K562 (cell line): ENCODE measurements at regions not wholly inside any gene's neighbourhood (a gene's known extent, or its start where the extent isn't known, plus 50 kb on each side); places are given as distances from the start of the nearest gene placed in this dataset.

Experiments used
- ATAC-seq: fragments of 200-7000 bp; cut with Tn5 transposase; 3 replicates; pipeline ENCODE4 v1.9.1; 2020; ENCODE audit warnings: moderate library complexity
- BruUV-seq: library from RNA; stranded (reverse); fragments of 400-500 nt; replicated peaks from 2 replicates; lab custom pipeline; 2021; lab: Mats Ljungman, UMichigan
- CTCF ChIA-PET: fragments of 300-600 bp; formaldehyde crosslinking; extraction: SDS; loops from one replicate; lab custom pipeline; 2021; ENCODE audit warnings: low intra/inter-chr PET ratio; lab: Yijun Ruan, JAX
- POLR2A ChIA-PET: fragments of 300-600, 350-650 bp; sonication (Branson Sonifier 250); formaldehyde crosslinking; extraction: SDS; loops from one replicate; lab custom pipeline; 2021; ENCODE audit warnings: antibody characterized with exemption, inconsistent platforms; lab: Yijun Ruan, JAX
- DNase-seq, 4 experiments: peaks; one replicate each; pipeline versions ENCODE4 v3.0.0 to v3.0.0-alpha.2; 2011 to 2018; ENCODE audit warnings: low spot score in 3 of 4, mixed read lengths in 3 of 4; ENCODE audit errors: extremely low read depth in 1 of 4
- FAIRE-seq: peaks from 2 replicates; lab custom pipeline; 2011; peaks lifted over from hg19 to GRCh38; lab: Jason Lieb, UNC
- H2AFZ ChIP-seq: 2 replicates; pipeline ENCODE4 v1.6.0; 2011; ENCODE audit warnings: low read depth, low read length, control low read depth, inconsistent platforms
- H3K27ac ChIP-seq: fragments of 200-600 bp; 3 replicates; pipeline ENCODE4 v1.8.0; 2011; ENCODE audit warnings: low read depth, mild to moderate bottlenecking, control low read depth, inconsistent platforms, low read length, moderate library complexity, mixed read lengths; ENCODE audit errors: extremely low read depth
- H3K27me3 ChIP-seq, 2 experiments: fragments of 300-600 bp in 1 of 2; 2 replicates in 1 of 2; 3 replicates in 1 of 2; pipeline versions ENCODE4 v1.6.0 to v1.8.0; 2011; ENCODE audit warnings: inconsistent platforms in 2 of 2, low read length in 2 of 2, mild to moderate bottlenecking in 1 of 2, mixed read lengths in 1 of 2, moderate library complexity in 1 of 2; ENCODE audit not compliant: control insufficient read depth in 2 of 2, insufficient read depth in 2 of 2
- H3K36me3 ChIP-seq: fragments of 300-600 bp; 3 replicates; pipeline ENCODE4 v1.8.0; 2011; ENCODE audit warnings: mild to moderate bottlenecking, low read length, inconsistent platforms; ENCODE audit not compliant: control insufficient read depth, insufficient read depth
- H3K4me1 ChIP-seq, 2 experiments: fragments of 200-600 bp in 1 of 2; replicated peaks in 1 of 2; 2 replicates in 1 of 2; 3 replicates in 1 of 2; pipeline versions ENCODE4 v1.5.1 to v1.8.0; 2011; ENCODE audit warnings: inconsistent platforms in 2 of 2, low read length in 2 of 2, mild to moderate bottlenecking in 1 of 2, mixed read lengths in 1 of 2, moderate library complexity in 1 of 2; ENCODE audit not compliant: control insufficient read depth in 2 of 2, insufficient read depth in 2 of 2
- H3K4me2 ChIP-seq: 2 replicates; pipeline ENCODE4 v1.6.1; 2011; ENCODE audit warnings: low read length, control low read depth, inconsistent platforms, mixed read lengths; ENCODE audit not compliant: insufficient read depth
- H3K4me3 ChIP-seq: fragments of 200-600 bp; sonication (generic), shearing (Covaris generic); 2 replicates; pipeline ENCODE4 v1.5.1; 2016; ENCODE audit warnings: control low read depth, inconsistent platforms
- H3K79me2 ChIP-seq: fragments of 200-600 bp; 3 replicates; pipeline ENCODE4 v1.8.0; 2011; ENCODE audit warnings: low read length, inconsistent platforms; ENCODE audit not compliant: control insufficient read depth, insufficient read depth
- H3K9ac ChIP-seq, 2 experiments: 2 replicates each; pipeline versions ENCODE4 v1.6.0 to v1.6.1; 2011; ENCODE audit warnings: low read depth in 2 of 2, low read length in 2 of 2, control low read depth in 1 of 2, inconsistent platforms in 1 of 2, mild to moderate bottlenecking in 1 of 2, mixed read lengths in 1 of 2; ENCODE audit not compliant: insufficient read depth in 1 of 2
- H3K9me1 ChIP-seq: one replicate; pipeline ENCODE4 v1.6.0; 2011; ENCODE audit warnings: inconsistent platforms, mild to moderate bottlenecking, low read length, moderate library complexity; ENCODE audit not compliant: control insufficient read depth, insufficient read depth
- H3K9me3 ChIP-seq: replicated peaks from 2 replicates; pipeline ENCODE4 v1.5.1; 2011; ENCODE audit warnings: low read depth, low read length, inconsistent platforms; ENCODE audit not compliant: control insufficient read depth, insufficient read depth
- H4K20me1 ChIP-seq: replicated peaks from 2 replicates; pipeline ENCODE4 v1.6.1; 2011; ENCODE audit warnings: low read length, inconsistent platforms, mixed read lengths; ENCODE audit not compliant: control insufficient read depth, insufficient read depth
- MEIS2 ChIP-seq: fragments of 450-650 bp; IDR thresholded peaks from 2 replicates; pipeline ENCODE4 v1.6.1; 2014; ENCODE audit warnings: mild to moderate bottlenecking; ENCODE audit not compliant: partially characterized antibody
- NRF1 ChIP-seq, 2 experiments: fragments of 450-650 bp; IDR thresholded peaks in 1 of 2; conservative IDR thresholded peaks in 1 of 2; 2 replicates each; pipeline ENCODE4 v1.6.1; 2014; ENCODE audit warnings: mild to moderate bottlenecking in 2 of 2
- PKNOX1 ChIP-seq: fragments of 450-650 bp; IDR thresholded peaks from 2 replicates; pipeline ENCODE4 v1.6.1; 2016
- WGBS: fragments of 100-300 bp; shearing (Covaris generic); methylation state at CpG from one replicate; pipeline ENCODE4 v1.1.6; 2016; ENCODE audit warnings: low coverage, mixed read lengths; ENCODE audit not compliant: insufficient coverage; ENCODE audit errors: missing lambda C conversion rate; 5-methylcytosine and 5-hydroxymethylcytosine counted together
- in situ Hi-C: fragments of 300-500 bp; cut with MboI; formaldehyde crosslinking; loops from 4 replicates; pipeline ENCODE4 v1.15.0; 2018; ENCODE audit warnings: inconsistent platforms, mixed read lengths
- intact Hi-C: fragments of 100-400 bp; cut with micrococcal nuclease; formaldehyde crosslinking; loops from 2 replicates; pipeline ENCODE4 v1.14.2; 2022
- TF ChIP-seq, protein P1 (sequence below): sonication (generic); formaldehyde crosslinking; IDR thresholded peaks from 2 replicates; pipeline ENCODE4 v1.8.0; 2022; ENCODE audit warnings: mild to moderate bottlenecking, missing genetic modification reagents
- TF ChIP-seq, protein P2 (sequence below), 2 experiments: fragments of 450-650 bp in 1 of 2; sonication (generic) in 1 of 2; formaldehyde crosslinking in 1 of 2; IDR thresholded peaks; 2 replicates each; pipeline versions ENCODE4 v1.7.1 to v1.9.0; 2016 to 2022; ENCODE audit warnings: inconsistent platforms in 1 of 2, mild to moderate bottlenecking in 1 of 2, missing genetic modification reagents in 1 of 2

DNA sequence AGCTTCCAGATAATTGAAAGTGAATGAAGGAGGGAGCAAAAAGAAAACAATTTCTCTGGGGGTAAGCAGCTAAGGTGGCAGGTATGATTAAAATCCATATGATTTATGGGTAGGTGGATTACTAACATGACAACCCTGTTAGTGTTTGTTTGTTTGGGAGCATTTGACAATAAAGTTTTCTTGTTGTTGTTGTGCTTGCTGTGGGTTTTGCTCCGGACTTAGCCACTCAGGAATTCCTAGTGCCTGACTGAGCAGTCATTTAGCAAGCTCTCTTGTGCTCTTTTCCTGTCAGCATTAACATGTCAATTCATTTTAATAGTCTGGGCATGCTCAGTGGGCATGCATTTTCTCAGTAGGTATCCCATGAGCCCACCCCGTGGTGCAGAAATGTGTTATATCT lies 674.8 kb upstream of the ZEB2 start:
- Histone ChIP-seq H3K79me2 (no peaks in the 10 kb centered on the region), H3K4me3 (no peak overlapping the region), H4K20me1 (no peaks in the 10 kb centered on the region), H3K27ac (no peak overlapping the region), H3K27me3 (no peaks in the 10 kb centered on the region), H3K9ac (no peak overlapping the region), H3K4me1 (0 out of 5 replicates have a peak, but pooled peaks cover 0 to 4% of the 10 kb centered on the region in 2 experiments), H3K9me3 (no peaks in the 10 kb centered on the region), H2AFZ (peak overlapping the region; percentile 79), H3K9me1 (no peaks in the 10 kb centered on the region), H3K36me3 (no peaks in the 10 kb centered on the region), H3K4me2 (peak overlapping the region; percentile 41; the same call in 1 of the 2 replicates)
- intact Hi-C loops (no loop called here), in situ Hi-C loops (no loop called here)
- CTCF ChIA-PET, result no interaction called here
- no peak for ATAC-seq
- TF ChIP-seq, protein P1, sequence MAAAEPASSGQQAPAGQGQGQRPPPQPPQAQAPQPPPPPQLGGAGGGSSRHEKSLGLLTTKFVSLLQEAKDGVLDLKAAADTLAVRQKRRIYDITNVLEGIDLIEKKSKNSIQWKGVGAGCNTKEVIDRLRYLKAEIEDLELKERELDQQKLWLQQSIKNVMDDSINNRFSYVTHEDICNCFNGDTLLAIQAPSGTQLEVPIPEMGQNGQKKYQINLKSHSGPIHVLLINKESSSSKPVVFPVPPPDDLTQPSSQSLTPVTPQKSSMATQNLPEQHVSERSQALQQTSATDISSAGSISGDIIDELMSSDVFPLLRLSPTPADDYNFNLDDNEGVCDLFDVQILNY, result no peak
- TF ChIP-seq, protein P2, sequence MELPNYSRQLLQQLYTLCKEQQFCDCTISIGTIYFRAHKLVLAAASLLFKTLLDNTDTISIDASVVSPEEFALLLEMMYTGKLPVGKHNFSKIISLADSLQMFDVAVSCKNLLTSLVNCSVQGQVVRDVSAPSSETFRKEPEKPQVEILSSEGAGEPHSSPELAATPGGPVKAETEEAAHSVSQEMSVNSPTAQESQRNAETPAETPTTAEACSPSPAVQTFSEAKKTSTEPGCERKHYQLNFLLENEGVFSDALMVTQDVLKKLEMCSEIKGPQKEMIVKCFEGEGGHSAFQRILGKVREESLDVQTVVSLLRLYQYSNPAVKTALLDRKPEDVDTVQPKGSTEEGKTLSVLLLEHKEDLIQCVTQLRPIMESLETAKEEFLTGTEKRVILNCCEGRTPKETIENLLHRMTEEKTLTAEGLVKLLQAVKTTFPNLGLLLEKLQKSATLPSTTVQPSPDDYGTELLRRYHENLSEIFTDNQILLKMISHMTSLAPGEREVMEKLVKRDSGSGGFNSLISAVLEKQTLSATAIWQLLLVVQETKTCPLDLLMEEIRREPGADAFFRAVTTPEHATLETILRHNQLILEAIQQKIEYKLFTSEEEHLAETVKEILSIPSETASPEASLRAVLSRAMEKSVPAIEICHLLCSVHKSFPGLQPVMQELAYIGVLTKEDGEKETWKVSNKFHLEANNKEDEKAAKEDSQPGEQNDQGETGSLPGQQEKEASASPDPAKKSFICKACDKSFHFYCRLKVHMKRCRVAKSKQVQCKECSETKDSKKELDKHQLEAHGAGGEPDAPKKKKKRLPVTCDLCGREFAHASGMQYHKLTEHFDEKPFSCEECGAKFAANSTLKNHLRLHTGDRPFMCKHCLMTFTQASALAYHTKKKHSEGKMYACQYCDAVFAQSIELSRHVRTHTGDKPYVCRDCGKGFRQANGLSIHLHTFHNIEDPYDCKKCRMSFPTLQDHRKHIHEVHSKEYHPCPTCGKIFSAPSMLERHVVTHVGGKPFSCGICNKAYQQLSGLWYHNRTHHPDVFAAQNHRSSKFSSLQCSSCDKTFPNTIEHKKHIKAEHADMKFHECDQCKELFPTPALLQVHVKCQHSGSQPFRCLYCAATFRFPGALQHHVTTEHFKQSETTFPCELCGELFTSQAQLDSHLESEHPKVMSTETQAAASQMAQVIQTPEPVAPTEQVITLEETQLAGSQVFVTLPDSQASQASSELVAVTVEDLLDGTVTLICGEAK (IDR thresholded peaks at IDR 0.05), result peak; percentile 96
- TF ChIP-seq, protein P2 (CRISPR knock-in tag; IDR thresholded peaks at IDR 0.05), result peak; percentile 93
- TF ChIP-seq MEIS2, result peak; percentile 51
- 0 out of 4 replicates have a peak, but pooled peaks of 1 of the 2 experiments have one; percentile 27 for TF ChIP-seq NRF1 (conservative IDR thresholded peaks at IDR 0.05 in 1 of 2, IDR thresholded peaks at IDR 0.05 in 1 of 2)
- peak; percentile 55; the same call in 1 of the 2 replicates for TF ChIP-seq PKNOX1
- POLR2A ChIA-PET, result interaction anchor here (0.7 kb wide), 1 partner anchor 232 kb away, joined by 3 read pairs; no protein-coding TSS in a partner anchor
- no peak for FAIRE-seq
- no TSS peak for BruUV-seq
- no peak for DNase-seq
- 28% methylated on average over 2 of the region's 2 CpGs for WGBS
